ENCODE measurements at regions not wholly inside any gene's neighbourhood (a gene's known extent, or its start where the extent isn't known, plus 50 kb on each side); places are given as distances from the start of the nearest gene placed in this dataset.

GRCh38 chr5:113719549-113719948 is 206.1 kb downstream of the YTHDC2 start:
- no peaks in the 10 kb centered on the region for H3K9me3 ChIP-seq (ENCODE audit: low read depth)
- no peak overlapping the region for H3K4me2 ChIP-seq (ENCODE audit: unreplicated experiment)
- no peaks in the 10 kb centered on the region for H3K79me2 ChIP-seq (ENCODE audit: insufficient read depth)
- no peak overlapping the region for H3K4me3 ChIP-seq
- no peaks in the 10 kb centered on the region for H4K20me1 ChIP-seq (ENCODE audit: insufficient read depth)
- 0% methylated on average over 1 of the region's 1 CpG for WGBS, 2 experiments (ENCODE audit: low coverage in 1 of 2, low lambda C conversion rate in 2 of 2, missing lambda C conversion rate in 2 of 2)
- no peaks in the 10 kb centered on the region for H3K27me3 ChIP-seq (replicated peaks; ENCODE audit: insufficient read depth)
- in situ Hi-C loops (cut with MboI): no loop called here
- no peaks in the 10 kb centered on the region for H3K4me1 ChIP-seq (ENCODE audit: insufficient read depth)
- DNase-seq: no peak
- H2AFZ ChIP-seq: no peak overlapping the region
- no peak overlapping the region for H3K27ac ChIP-seq
- H3K36me3 ChIP-seq (ENCODE audit: low read depth): no peaks in the 10 kb centered on the region
- H3F3A ChIP-seq (ENCODE audit: insufficient read depth): no peaks in the 10 kb centered on the region
- H3K9ac ChIP-seq: no peak overlapping the region
- TF ChIP-seq EZH2 (IDR thresholded peaks at IDR 0.05; ENCODE audit: insufficient read depth, poor library complexity, severe bottlenecking) (no peak), EZH2phosphoT487 (IDR thresholded peaks at IDR 0.05; ENCODE audit: insufficient read depth, low read depth) (no peak)
- no peaks in the 10 kb centered on the region for H3K9me2 ChIP-seq (ENCODE audit: insufficient read depth)

DNA sequence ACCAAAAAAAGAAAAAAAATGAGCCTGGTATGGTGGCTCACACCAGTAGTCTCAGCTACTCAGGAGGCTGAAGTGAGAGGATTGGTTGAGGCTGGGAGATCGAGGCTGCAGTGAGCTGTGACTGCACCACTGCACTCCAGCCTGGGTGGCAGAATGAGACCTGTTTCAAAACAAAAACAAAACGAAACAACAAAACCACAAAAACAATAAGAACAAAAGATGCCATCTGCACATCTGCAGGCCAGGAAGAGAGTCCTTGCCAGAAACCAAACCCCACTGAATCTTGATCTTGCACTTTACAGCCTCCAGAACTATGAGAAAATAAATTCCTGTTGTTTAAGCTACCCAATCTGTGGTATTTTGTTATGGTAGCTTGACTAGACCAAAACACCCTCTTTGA is 207.7 kb downstream of the YTHDC2 start:
- no peak for DNase-seq
- TF ChIP-seq EZH2phosphoT487 (IDR thresholded peaks at IDR 0.05; ENCODE audit: insufficient read depth, low read depth) (no peak), EZH2 (IDR thresholded peaks at IDR 0.05; ENCODE audit: insufficient read depth, poor library complexity, severe bottlenecking) (no peak)
- Histone ChIP-seq H3K9ac (no peak overlapping the region), H3K27me3 (replicated peaks; ENCODE audit: insufficient read depth) (no peaks in the 10 kb centered on the region), H3K79me2 (ENCODE audit: insufficient read depth) (no peaks in the 10 kb centered on the region), H3K9me2 (ENCODE audit: insufficient read depth) (no peaks in the 10 kb centered on the region), H2AFZ (no peak overlapping the region), H3K36me3 (ENCODE audit: low read depth) (no peaks in the 10 kb centered on the region), H3K27ac (no peak overlapping the region), H3F3A (ENCODE audit: insufficient read depth) (no peaks in the 10 kb centered on the region), H3K4me2 (ENCODE audit: unreplicated experiment) (no peak overlapping the region), H3K9me3 (ENCODE audit: low read depth) (no peaks in the 10 kb centered on the region), H4K20me1 (ENCODE audit: insufficient read depth) (no peaks in the 10 kb centered on the region), H3K4me1 (ENCODE audit: insufficient read depth) (no peaks in the 10 kb centered on the region), H3K4me3 (no peak overlapping the region)
- WGBS, 2 experiments (ENCODE audit: low coverage in 1 of 2, low lambda C conversion rate in 2 of 2, missing lambda C conversion rate in 2 of 2): 0 to 8% methylated on average over 2 of the region's 2 CpGs
- in situ Hi-C loops (cut with MboI): no loop called here

- H3K4me3 ChIP-seq: no peak overlapping the region
- no peaks in the 10 kb centered on the region for H3F3A ChIP-seq (ENCODE audit: insufficient read depth)
- no peaks in the 10 kb centered on the region for H3K9me2 ChIP-seq (ENCODE audit: insufficient read depth)
- TF ChIP-seq EZH2phosphoT487 (IDR thresholded peaks at IDR 0.05; ENCODE audit: insufficient read depth, low read depth): no peak
- H3K4me1 ChIP-seq (ENCODE audit: insufficient read depth): no peaks in the 10 kb centered on the region
- no peak for DNase-seq
- H3K9me3 ChIP-seq (ENCODE audit: low read depth): no peaks in the 10 kb centered on the region
- H3K36me3 ChIP-seq (ENCODE audit: low read depth): no peaks in the 10 kb centered on the region
- no peak overlapping the region for H3K9ac ChIP-seq
- in situ Hi-C loops (cut with MboI): no loop called here
- H2AFZ ChIP-seq: no peak overlapping the region
- H4K20me1 ChIP-seq (ENCODE audit: insufficient read depth): no peaks in the 10 kb centered on the region
- H3K27ac ChIP-seq: no peak overlapping the region
- no peaks in the 10 kb centered on the region for H3K79me2 ChIP-seq (ENCODE audit: insufficient read depth)
- no peak overlapping the region for H3K4me2 ChIP-seq (ENCODE audit: unreplicated experiment)
- WGBS, 2 experiments (ENCODE audit: low coverage in 1 of 2, low lambda C conversion rate in 2 of 2, missing lambda C conversion rate in 2 of 2): 23 to 43% methylated on average over 6 of the region's 6 CpGs
- no peaks in the 10 kb centered on the region for H3K27me3 ChIP-seq (replicated peaks; ENCODE audit: insufficient read depth)
Observed at GRCh38 chr5:113723021-113723420, 209.5 kb downstream of the YTHDC2 start.

GRCh38 chr5:113735751-113736150 is 222.3 kb downstream of the YTHDC2 start:
- Histone ChIP-seq H3F3A (ENCODE audit: insufficient read depth) (no peaks in the 10 kb centered on the region), H3K79me2 (ENCODE audit: insufficient read depth) (no peaks in the 10 kb centered on the region), H3K27ac (no peak overlapping the region), H3K4me1 (ENCODE audit: insufficient read depth) (no peaks in the 10 kb centered on the region), H3K27me3 (replicated peaks; ENCODE audit: insufficient read depth) (no peaks in the 10 kb centered on the region), H3K4me3 (no peak overlapping the region), H3K4me2 (ENCODE audit: unreplicated experiment) (no peak overlapping the region), H4K20me1 (ENCODE audit: insufficient read depth) (no peaks in the 10 kb centered on the region), H3K9me2 (ENCODE audit: insufficient read depth) (no peaks in the 10 kb centered on the region), H3K36me3 (ENCODE audit: low read depth) (no peaks in the 10 kb centered on the region), H2AFZ (no peak overlapping the region), H3K9me3 (ENCODE audit: low read depth) (no peaks in the 10 kb centered on the region), H3K9ac (no peak overlapping the region)
- TF ChIP-seq EZH2 (IDR thresholded peaks at IDR 0.05; ENCODE audit: insufficient read depth, poor library complexity, severe bottlenecking): no peak
- no peak for TF ChIP-seq EZH2phosphoT487 (IDR thresholded peaks at IDR 0.05; ENCODE audit: insufficient read depth, low read depth)
- in situ Hi-C loops (cut with MboI): no loop called here
- 2 to 4% methylated on average over 1 of the region's 1 CpG for WGBS, 2 experiments (ENCODE audit: low coverage in 1 of 2, low lambda C conversion rate in 2 of 2, missing lambda C conversion rate in 2 of 2)
- DNase-seq: no peak

DNA sequence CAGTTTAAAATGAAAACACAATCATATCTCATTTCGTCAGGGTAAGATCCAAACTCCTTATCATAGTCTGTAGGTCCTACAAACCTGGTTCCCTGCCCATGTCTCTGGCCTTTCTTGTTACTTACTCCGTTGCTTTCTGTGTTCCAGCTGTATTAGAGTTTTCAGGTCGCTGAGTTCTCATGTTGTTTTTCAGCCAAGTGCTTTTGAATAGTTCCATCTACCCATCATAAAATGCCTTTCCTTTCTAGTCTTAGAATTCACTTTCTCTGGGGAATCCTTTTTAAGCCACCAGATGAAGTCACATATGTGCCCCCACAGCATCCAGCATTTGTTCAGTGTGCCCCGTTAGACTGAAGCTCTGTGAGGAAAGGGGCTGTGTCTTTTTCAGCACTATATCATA is 228.7 kb downstream of the YTHDC2 start:
- no peaks in the 10 kb centered on the region for H4K20me1 ChIP-seq (ENCODE audit: insufficient read depth)
- H3K9me2 ChIP-seq (ENCODE audit: insufficient read depth): no peaks in the 10 kb centered on the region

More for the DNA sequence above, 228.7 kb downstream of the YTHDC2 start:
- no peaks in the 10 kb centered on the region for H3K27me3 ChIP-seq (replicated peaks; ENCODE audit: insufficient read depth)
- H3K4me1 ChIP-seq (ENCODE audit: insufficient read depth): no peaks in the 10 kb centered on the region
- no peak overlapping the region for H3K4me2 ChIP-seq (ENCODE audit: unreplicated experiment)
- no peak overlapping the region for H3K27ac ChIP-seq
- 6% methylated on average over 4 of the region's 4 CpGs for WGBS, 2 experiments (ENCODE audit: low coverage in 1 of 2, low lambda C conversion rate in 2 of 2, missing lambda C conversion rate in 2 of 2)
- no peaks in the 10 kb centered on the region for H3K79me2 ChIP-seq (ENCODE audit: insufficient read depth)
- no peak overlapping the region for H2AFZ ChIP-seq
- no peak for TF ChIP-seq EZH2 (IDR thresholded peaks at IDR 0.05; ENCODE audit: insufficient read depth, poor library complexity, severe bottlenecking)
- TF ChIP-seq EZH2phosphoT487 (IDR thresholded peaks at IDR 0.05; ENCODE audit: insufficient read depth, low read depth): no peak
- no peaks in the 10 kb centered on the region for H3K36me3 ChIP-seq (ENCODE audit: low read depth)
- in situ Hi-C loops (cut with MboI): no loop called here
- no peaks in the 10 kb centered on the region for H3F3A ChIP-seq (ENCODE audit: insufficient read depth)
- no peak overlapping the region for H3K9ac ChIP-seq
- H3K9me3 ChIP-seq (ENCODE audit: low read depth): no peaks in the 10 kb centered on the region
- no peak for DNase-seq
- H3K4me3 ChIP-seq: no peak overlapping the region
